GM12878 (cell line): ENCODE measurements at regions not wholly inside any gene's neighbourhood (a gene's known extent, or its start where the extent isn't known, plus 50 kb on each side); places are given as distances from the start of the nearest gene placed in this dataset.

Source experiments
- ATAC-seq: fragments of 200-7000 bp; cut with Tn5 transposase; 3 replicates; pipeline ENCODE4 v1.9.1; 2020; ENCODE audit warnings: mild to moderate bottlenecking, moderate library complexity
- BruUV-seq: library from RNA; stranded (reverse); fragments of 400-500 nt; replicated peaks from 2 replicates; lab custom pipeline; 2021; lab: Mats Ljungman, UMichigan
- CTCF ChIA-PET: fragments of 300-600 bp; sonication (Branson Sonifier 250); formaldehyde crosslinking; extraction: SDS; loops from one replicate; lab custom pipeline; 2021; ENCODE audit warnings: inconsistent platforms; lab: Yijun Ruan, JAX
- POLR2A ChIA-PET: fragments of 350-600 bp; formaldehyde crosslinking; extraction: SDS; loops from one replicate; lab custom pipeline; 2021; ENCODE audit warnings: inconsistent platforms; lab: Charles Lee
- RAD21 ChIA-PET: fragments of 300-600 bp; sonication (Branson Sonifier 250); formaldehyde crosslinking; loops from one replicate; lab custom pipeline; 2023; ENCODE audit warnings: antibody characterized with exemption; ENCODE audit not compliant: unreplicated experiment; lab: Charles Lee
- SMC1A ChIA-PET: fragments of 300-600 bp; sonication (Branson Sonifier 250); formaldehyde crosslinking; loops from one replicate; lab custom pipeline; 2023; ENCODE audit not compliant: unreplicated experiment, uncharacterized antibody; lab: Charles Lee
- DNase-seq: peaks from one replicate; pipeline ENCODE4 v3.0.0-alpha.2; 2011; ENCODE audit warnings: low read depth, low spot score
- FAIRE-seq: peaks from 3 replicates; lab custom pipeline; 2011; peaks lifted over from hg19 to GRCh38; lab: Jason Lieb, UNC
- H2AFZ ChIP-seq: 2 replicates; pipeline ENCODE4 v1.6.0; 2011; ENCODE audit warnings: low read depth, low read length, control low read depth; ENCODE audit not compliant: control insufficient read depth
- H3K27ac ChIP-seq: 2 replicates; pipeline ENCODE4 v1.5.1; 2011; ENCODE audit warnings: control low read depth; ENCODE audit not compliant: control insufficient read depth, insufficient read depth
- H3K27me3 ChIP-seq, 2 experiments: replicated peaks in 1 of 2; 2 replicates each; pipeline versions ENCODE4 v1.6.0 to v1.6.1; 2011; ENCODE audit warnings: low read length in 1 of 2; ENCODE audit not compliant: control insufficient read depth in 2 of 2, insufficient read depth in 2 of 2
- H3K36me3 ChIP-seq, 2 experiments: 2 replicates each; pipeline ENCODE4 v1.5.1; 2011; ENCODE audit warnings: low read length in 1 of 2; ENCODE audit not compliant: control insufficient read depth in 2 of 2, insufficient read depth in 2 of 2
- H3K4me1 ChIP-seq: 2 replicates; pipeline ENCODE4 v1.6.1; 2011; ENCODE audit warnings: mild to moderate bottlenecking, low read length, moderate library complexity, mixed read lengths; ENCODE audit not compliant: control insufficient read depth, insufficient read depth
- H3K4me2 ChIP-seq: 2 replicates; pipeline ENCODE4 v1.6.0; 2011; ENCODE audit warnings: control low read depth; ENCODE audit not compliant: control insufficient read depth, insufficient read depth
- H3K4me3 ChIP-seq: fragments of 200-600 bp; sonication (generic); 2 replicates; pipeline ENCODE4 v1.5.1; 2016
- H3K79me2 ChIP-seq: 2 replicates; pipeline ENCODE4 v1.6.0; 2011; ENCODE audit warnings: low read length; ENCODE audit not compliant: control insufficient read depth, insufficient read depth
- H3K9ac ChIP-seq: 2 replicates; pipeline ENCODE4 v1.8.0; 2011; ENCODE audit warnings: low read length, control low read depth, mixed read lengths; ENCODE audit not compliant: control insufficient read depth, insufficient read depth
- H3K9me3 ChIP-seq: replicated peaks from 3 replicates; pipeline ENCODE4 v1.5.1; 2011; ENCODE audit warnings: mild to moderate bottlenecking, low read length; ENCODE audit not compliant: control insufficient read depth, insufficient read depth
- H4K20me1 ChIP-seq: 2 replicates; pipeline ENCODE4 v1.6.0; 2011; ENCODE audit not compliant: control insufficient read depth, insufficient read depth
- FOXM1 ChIP-seq: IDR thresholded peaks from 2 replicates; pipeline ENCODE4 v1.6.1; 2012; ENCODE audit warnings: low read depth, mild to moderate bottlenecking, inconsistent platforms, low read length, moderate library complexity
- NBN ChIP-seq: fragments of 450-650 bp; IDR thresholded peaks from 2 replicates; pipeline ENCODE4 v1.6.1; 2016
- NR2C2 ChIP-seq: IDR thresholded peaks from 2 replicates; pipeline ENCODE4 v1.6.1; 2011; ENCODE audit warnings: borderline replicate concordance, low read depth; ENCODE audit not compliant: control insufficient read depth, insufficient read length
- RAD21 ChIP-seq: IDR thresholded peaks from 2 replicates; pipeline ENCODE4 v1.6.1; 2011; ENCODE audit warnings: mild to moderate bottlenecking, low read depth, low read length, moderate library complexity; ENCODE audit not compliant: insufficient read depth
- SIX5 ChIP-seq: IDR thresholded peaks from 2 replicates; pipeline ENCODE4 v1.6.1; 2011; ENCODE audit warnings: mild to moderate bottlenecking, low read depth, low read length, moderate library complexity; ENCODE audit not compliant: severe bottlenecking
- SMC3 ChIP-seq: IDR thresholded peaks from 2 replicates; pipeline ENCODE4 v1.6.1; 2011; ENCODE audit warnings: low read length, improper control_type of control experiment, borderline replicate concordance
- TAF1 ChIP-seq: IDR thresholded peaks from 2 replicates; pipeline ENCODE4 v1.6.1; 2011; ENCODE audit warnings: mild to moderate bottlenecking, low read depth, low read length, borderline replicate concordance
- ZNF274 ChIP-seq: IDR thresholded peaks from one replicate; pipeline ENCODE4 v1.8.0; 2011; ENCODE audit not compliant: insufficient read length, insufficient read depth
- WGBS: methylation state at CpG from one replicate; pipeline ENCODE4 v1.1.6; 2016; ENCODE audit warnings: low lambda C conversion rate; ENCODE audit not compliant: insufficient replicate concordance, insufficient coverage; ENCODE audit errors: missing lambda C conversion rate; 5-methylcytosine and 5-hydroxymethylcytosine counted together
- in situ Hi-C: fragments of 300-500 bp; cut with MboI; formaldehyde crosslinking; loops from 9 replicates; pipeline ENCODE4 v1.14.3; 2018; ENCODE audit warnings: mixed read lengths
- intact Hi-C: fragments of 100-400 bp; cut with micrococcal nuclease; formaldehyde crosslinking; loops from one replicate; pipeline ENCODE4 v1.14.2; 2022; ENCODE audit not compliant: unreplicated experiment
- TF ChIP-seq, protein P1 (sequence below): fragments of 450-650 bp; IDR thresholded peaks from 2 replicates; pipeline ENCODE4 v1.6.1; 2016; ENCODE audit warnings: mild to moderate bottlenecking
- TF ChIP-seq, protein P2 (sequence below): fragments of 150-350 bp; IDR thresholded peaks from 2 replicates; pipeline ENCODE4 v1.6.1; 2014; ENCODE audit warnings: mild to moderate bottlenecking, low read depth, low read length
- TF ChIP-seq, protein P3 (sequence below): fragments of 450-650 bp; IDR thresholded peaks from 2 replicates; pipeline ENCODE4 v1.6.1; 2018; ENCODE audit warnings: borderline replicate concordance, mild to moderate bottlenecking; ENCODE audit not compliant: partially characterized antibody

DNA sequence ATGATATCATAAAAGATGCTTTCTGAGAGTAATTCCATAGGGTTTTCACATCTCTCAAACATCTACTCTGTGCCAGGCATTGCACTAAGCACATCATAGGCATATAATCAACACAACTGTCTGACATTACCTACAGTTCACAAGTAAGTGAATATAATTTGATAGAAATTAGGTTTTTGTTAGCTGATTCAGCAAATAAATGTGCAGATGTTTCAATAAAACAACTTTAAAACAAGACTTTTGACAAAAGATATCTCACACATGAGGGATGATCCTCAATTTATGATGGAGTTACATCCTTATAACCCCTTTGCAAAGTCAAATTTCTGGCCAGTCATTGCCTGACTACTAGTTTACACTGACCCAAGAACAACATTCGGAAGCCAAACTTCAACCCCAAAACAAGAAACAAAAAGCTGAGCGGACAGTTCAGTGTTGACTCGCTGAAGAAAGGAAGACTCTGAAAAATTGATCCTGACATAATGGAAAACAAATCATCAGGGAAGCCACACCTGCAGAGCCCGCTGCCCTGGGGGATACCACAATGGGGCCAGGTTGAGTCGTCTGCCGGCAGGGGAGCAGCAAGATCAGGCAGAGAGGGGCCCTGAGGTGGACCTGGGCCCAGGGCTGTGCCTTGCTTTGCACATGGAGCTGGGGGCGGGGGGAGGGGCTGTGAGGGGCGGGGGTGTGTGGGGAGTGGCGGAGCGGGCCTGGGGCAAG, 739.2 kb upstream of the GJE1 start:
- BruUV-seq, result no TSS peak
- SMC1A ChIA-PET, result no interaction called here
- Histone ChIP-seq H3K36me3 (no peaks in the 10 kb centered on the region), H3K9ac (no peak overlapping the region), H3K27ac (no peak overlapping the region), H3K79me2 (no peaks in the 10 kb centered on the region), H3K9me3 (no peaks in the 10 kb centered on the region), H3K4me2 (no peak overlapping the region), H3K4me3 (no peak overlapping the region), H3K4me1 (no peaks in the 10 kb centered on the region), H3K27me3 (no peaks in the 10 kb centered on the region), H2AFZ (no peak overlapping the region), H4K20me1 (no peaks in the 10 kb centered on the region)
- intact Hi-C loops, result no loop called here
- RAD21 ChIA-PET, result no interaction called here
- no peak for FAIRE-seq
- CTCF ChIA-PET, result interaction anchor here (1.4 kb wide), 1 partner anchor 11 kb away, joined by 3 read pairs; no protein-coding TSS in a partner anchor
- TF ChIP-seq NR2C2 (no peak), TAF1 (no peak), FOXM1 (no peak), NBN (no peak), ZNF274 (no peak), RAD21 (no peak), SMC3 (no peak), SIX5 (no peak)
- TF ChIP-seq, protein P1, sequence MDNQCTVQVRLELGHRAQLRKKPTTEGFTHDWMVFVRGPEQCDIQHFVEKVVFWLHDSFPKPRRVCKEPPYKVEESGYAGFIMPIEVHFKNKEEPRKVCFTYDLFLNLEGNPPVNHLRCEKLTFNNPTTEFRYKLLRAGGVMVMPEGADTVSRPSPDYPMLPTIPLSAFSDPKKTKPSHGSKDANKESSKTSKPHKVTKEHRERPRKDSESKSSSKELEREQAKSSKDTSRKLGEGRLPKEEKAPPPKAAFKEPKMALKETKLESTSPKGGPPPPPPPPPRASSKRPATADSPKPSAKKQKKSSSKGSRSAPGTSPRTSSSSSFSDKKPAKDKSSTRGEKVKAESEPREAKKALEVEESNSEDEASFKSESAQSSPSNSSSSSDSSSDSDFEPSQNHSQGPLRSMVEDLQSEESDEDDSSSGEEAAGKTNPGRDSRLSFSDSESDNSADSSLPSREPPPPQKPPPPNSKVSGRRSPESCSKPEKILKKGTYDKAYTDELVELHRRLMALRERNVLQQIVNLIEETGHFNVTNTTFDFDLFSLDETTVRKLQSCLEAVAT, result no peak
- TF ChIP-seq, protein P2, sequence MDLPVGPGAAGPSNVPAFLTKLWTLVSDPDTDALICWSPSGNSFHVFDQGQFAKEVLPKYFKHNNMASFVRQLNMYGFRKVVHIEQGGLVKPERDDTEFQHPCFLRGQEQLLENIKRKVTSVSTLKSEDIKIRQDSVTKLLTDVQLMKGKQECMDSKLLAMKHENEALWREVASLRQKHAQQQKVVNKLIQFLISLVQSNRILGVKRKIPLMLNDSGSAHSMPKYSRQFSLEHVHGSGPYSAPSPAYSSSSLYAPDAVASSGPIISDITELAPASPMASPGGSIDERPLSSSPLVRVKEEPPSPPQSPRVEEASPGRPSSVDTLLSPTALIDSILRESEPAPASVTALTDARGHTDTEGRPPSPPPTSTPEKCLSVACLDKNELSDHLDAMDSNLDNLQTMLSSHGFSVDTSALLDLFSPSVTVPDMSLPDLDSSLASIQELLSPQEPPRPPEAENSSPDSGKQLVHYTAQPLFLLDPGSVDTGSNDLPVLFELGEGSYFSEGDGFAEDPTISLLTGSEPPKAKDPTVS, result no peak
- TF ChIP-seq, protein P3, sequence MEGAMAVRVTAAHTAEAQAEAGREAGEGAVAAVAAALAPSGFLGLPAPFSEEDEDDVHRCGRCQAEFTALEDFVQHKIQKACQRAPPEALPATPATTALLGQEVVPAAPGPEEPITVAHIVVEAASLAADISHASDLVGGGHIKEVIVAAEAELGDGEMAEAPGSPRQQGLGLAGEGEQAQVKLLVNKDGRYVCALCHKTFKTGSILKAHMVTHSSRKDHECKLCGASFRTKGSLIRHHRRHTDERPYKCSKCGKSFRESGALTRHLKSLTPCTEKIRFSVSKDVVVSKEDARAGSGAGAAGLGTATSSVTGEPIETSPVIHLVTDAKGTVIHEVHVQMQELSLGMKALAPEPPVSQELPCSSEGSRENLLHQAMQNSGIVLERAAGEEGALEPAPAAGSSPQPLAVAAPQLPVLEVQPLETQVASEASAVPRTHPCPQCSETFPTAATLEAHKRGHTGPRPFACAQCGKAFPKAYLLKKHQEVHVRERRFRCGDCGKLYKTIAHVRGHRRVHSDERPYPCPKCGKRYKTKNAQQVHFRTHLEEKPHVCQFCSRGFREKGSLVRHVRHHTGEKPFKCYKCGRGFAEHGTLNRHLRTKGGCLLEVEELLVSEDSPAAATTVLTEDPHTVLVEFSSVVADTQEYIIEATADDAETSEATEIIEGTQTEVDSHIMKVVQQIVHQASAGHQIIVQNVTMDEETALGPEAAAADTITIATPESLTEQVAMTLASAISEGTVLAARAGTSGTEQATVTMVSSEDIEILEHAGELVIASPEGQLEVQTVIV, result no peak
- WGBS, result 58% methylated on average over 6 of the region's 10 CpGs
- in situ Hi-C loops, result no loop called here
- ATAC-seq, result no peak
- POLR2A ChIA-PET, result no interaction called here
- DNase-seq, result no peak
